ENCODE measurements at regions not wholly inside any gene's neighbourhood (a gene's known extent, or its start where the extent isn't known, plus 50 kb on each side); places are given as distances from the start of the nearest gene placed in this dataset.

DNA sequence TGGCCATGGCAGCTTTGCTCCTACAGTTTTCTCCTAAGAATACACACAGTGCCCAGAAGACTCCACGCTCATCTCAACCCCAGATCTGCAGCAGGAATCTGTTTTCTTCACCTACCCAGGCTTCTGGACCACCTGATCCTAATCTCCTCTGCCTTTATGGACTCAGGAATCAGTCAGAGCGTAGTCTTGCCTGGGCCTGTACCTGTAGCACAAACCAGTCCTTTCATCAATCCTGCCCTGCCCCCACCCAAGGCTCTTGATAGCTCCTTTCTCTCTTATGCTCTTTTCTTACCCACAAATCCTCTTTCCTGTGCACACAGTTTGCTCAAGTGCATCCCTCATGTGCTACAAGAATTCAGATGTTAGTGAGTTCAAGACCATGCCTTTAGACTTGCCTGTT lies 89.7 kb downstream of the ZNF718 start:
- Histone ChIP-seq H3K27me3 (replicated peaks in 1 of 4; ENCODE audit: control insufficient read depth in 3 of 4, extremely low read depth in 1 of 4, insufficient read depth in 3 of 4, low read length in 3 of 4) (no peaks in the 10 kb centered on the region), H3K9me3 (ENCODE audit: insufficient read depth in 2 of 2, low read depth in 1 of 2, low read length in 1 of 2) (no peaks in the 10 kb centered on the region), H3K18ac (ENCODE audit: extremely low read depth, low read length) (no peak overlapping the region; the same call in 1 of the 2 replicates), H3K4me3 (ENCODE audit: extremely low read depth in 1 of 4, insufficient read depth in 2 of 4, low read depth in 3 of 4, low read length in 4 of 4) (peak overlapping the region; percentile 86 to 91 (median 87)), H3K27ac (ENCODE audit: low read depth, low read length) (no peak overlapping the region), H4K5ac (ENCODE audit: insufficient read length, low read depth, low read length) (no peak overlapping the region), H3K36me3 (ENCODE audit: control insufficient read depth in 2 of 4, insufficient read depth in 4 of 4, low read length in 3 of 4) (peaks cover 0 to 3% (median 2%) of the 10 kb centered on the region in 4 experiments; a peak in 3 of 8 replicates), H3K4me2 (ENCODE audit: insufficient read depth in 1 of 2, low read depth in 2 of 2, low read length in 2 of 2) (peak overlapping the region; percentile 68 to 72), H2BK120ac (replicated peaks; ENCODE audit: low read depth, low read length) (no peak overlapping the region), H4K20me1 (replicated peaks in 1 of 2; ENCODE audit: control insufficient read depth in 1 of 2, insufficient read depth in 2 of 2, low read length in 2 of 2) (peaks cover 4 to 16% of the 10 kb centered on the region in 2 experiments), H3K79me2 (ENCODE audit: control insufficient read depth in 1 of 2, insufficient read depth in 2 of 2, low read length in 2 of 2) (peaks cover 10 to 61% of the 10 kb centered on the region in 2 experiments), H3K23me2 (ENCODE audit: low read depth, low read length) (peaks cover 13% of the 10 kb centered on the region; the same call in 1 of the 2 replicates), H2AK5ac (ENCODE audit: low read depth, low read length) (0 out of 2 replicates have a peak overlapping the region, but pooled peaks have one; percentile 9), H3K4me1 (replicated peaks in 1 of 4; ENCODE audit: control insufficient read depth in 3 of 4, insufficient read depth in 4 of 4, low read length in 3 of 4) (peaks cover 2 to 5% (median 5%) of the 10 kb centered on the region in 4 experiments; a peak in 5 of 7 replicates), H3K4ac (replicated peaks; ENCODE audit: insufficient read length, low read depth, low read length) (no peak overlapping the region), H2AFZ (ENCODE audit: low read length) (no peak overlapping the region), H2BK5ac (ENCODE audit: low read depth, low read length) (0 out of 2 replicates have a peak overlapping the region, but pooled peaks have one; percentile 35), H3K23ac (ENCODE audit: insufficient read length) (no peak overlapping the region), H3K9ac (replicated peaks in 1 of 4; ENCODE audit: extremely low read depth in 1 of 4, low read depth in 3 of 4, low read length in 3 of 4) (peak overlapping the region in 1 of 4 experiments; percentile 97; a peak in 1 of 7 replicates), H3K79me1 (ENCODE audit: low read depth, low read length) (peaks cover 8% of the 10 kb centered on the region), H4K8ac (ENCODE audit: extremely low read depth, insufficient read depth, low read length) (no peak overlapping the region), H2BK15ac (ENCODE audit: low read length) (no peak overlapping the region), H2BK12ac (ENCODE audit: low read depth, low read length) (no peak overlapping the region), H2BK20ac (ENCODE audit: low read length) (no peak overlapping the region), H4K91ac (replicated peaks; ENCODE audit: insufficient read length, low read length) (no peak overlapping the region), H3K56ac (replicated peaks; ENCODE audit: insufficient read length, low read depth, low read length) (peak overlapping the region; percentile 16), H3K14ac (ENCODE audit: insufficient read length) (no peak overlapping the region)
- ChIA-PET CTCF (ENCODE audit: partially characterized antibody) (interaction anchor here (1.2 to 3.9 kb wide), 3 partner anchors 10 to 38 kb away, joined by 3 to 15 read pairs (median 3); no protein-coding TSS in a partner anchor), POLR2A (ENCODE audit: partially characterized antibody) (interaction anchor here (1.7 to 4.7 kb wide), 6 partner anchors 14 to 160 kb away, joined by 3 to 36 read pairs (median 17); partner anchors contain the start of genes ZNF595 and ZNF718)
- 65% methylated on average over 2 of the region's 2 CpGs; no CpG with 5 or more reads in 1 of the 2 experiments for WGBS, 2 experiments (ENCODE audit: extremely low coverage in 1 of 2, insufficient coverage in 1 of 2, insufficient read length in 1 of 2, insufficient replicate concordance in 2 of 2, low coverage in 1 of 2, low lambda C conversion rate in 2 of 2, missing lambda C conversion rate in 1 of 2)
- DNase-seq (ENCODE audit: low read depth in 1 of 2, low spot score in 2 of 2) (no peak), FAIRE-seq (peak; percentile 28)
- TF ChIP-seq MAFK (IDR thresholded peaks at IDR 0.05; ENCODE audit: low read depth, low read length) (no peak), SRF (IDR thresholded peaks at IDR 0.05; ENCODE audit: low read depth, low read length) (no peak)

Data from H1 (cell line).